Glutamatergic neuron (in vitro differentiated cells): ENCODE measurements at regions not wholly inside any gene's neighbourhood (a gene's known extent, or its start where the extent isn't known, plus 50 kb on each side); places are given as distances from the start of the nearest gene placed in this dataset.

Experiments
- DNase-seq: peaks from one replicate; pipeline ENCODE4 v3.0.0; 2022
- H3K27ac Mint-ChIP-seq: one replicate; pipeline ENCODE4 v1.8.0; 2020; ENCODE audit warnings: mild to moderate bottlenecking, mixed read lengths, inconsistent platforms; ENCODE audit not compliant: unreplicated experiment
- H3K27me3 Mint-ChIP-seq: one replicate; pipeline ENCODE4 v1.8.0; 2020; ENCODE audit warnings: mild to moderate bottlenecking, moderate library complexity, mixed read lengths, inconsistent platforms; ENCODE audit not compliant: unreplicated experiment
- H3K36me3 Mint-ChIP-seq: one replicate; pipeline ENCODE4 v1.8.0; 2020; ENCODE audit warnings: mild to moderate bottlenecking, mixed read lengths, inconsistent platforms; ENCODE audit not compliant: unreplicated experiment
- H3K4me1 Mint-ChIP-seq: one replicate; pipeline ENCODE4 v1.8.0; 2020; ENCODE audit warnings: mild to moderate bottlenecking, low read depth, mixed read lengths, inconsistent platforms; ENCODE audit not compliant: unreplicated experiment
- H3K4me3 Mint-ChIP-seq: one replicate; pipeline ENCODE4 v1.8.0; 2020; ENCODE audit warnings: mild to moderate bottlenecking, mixed read lengths, inconsistent platforms; ENCODE audit not compliant: unreplicated experiment
- H3K9me3 Mint-ChIP-seq: one replicate; pipeline ENCODE4 v1.8.0; 2020; ENCODE audit warnings: mild to moderate bottlenecking, moderate library complexity, mixed read lengths, inconsistent platforms; ENCODE audit not compliant: unreplicated experiment
- TF ChIP-seq, protein P1 (sequence below): fragments of 200-600 bp; sonication (generic); IDR thresholded peaks from one replicate; pipeline ENCODE4 v1.5.0; 2021; ENCODE audit not compliant: partially characterized antibody, unreplicated experiment

DNA sequence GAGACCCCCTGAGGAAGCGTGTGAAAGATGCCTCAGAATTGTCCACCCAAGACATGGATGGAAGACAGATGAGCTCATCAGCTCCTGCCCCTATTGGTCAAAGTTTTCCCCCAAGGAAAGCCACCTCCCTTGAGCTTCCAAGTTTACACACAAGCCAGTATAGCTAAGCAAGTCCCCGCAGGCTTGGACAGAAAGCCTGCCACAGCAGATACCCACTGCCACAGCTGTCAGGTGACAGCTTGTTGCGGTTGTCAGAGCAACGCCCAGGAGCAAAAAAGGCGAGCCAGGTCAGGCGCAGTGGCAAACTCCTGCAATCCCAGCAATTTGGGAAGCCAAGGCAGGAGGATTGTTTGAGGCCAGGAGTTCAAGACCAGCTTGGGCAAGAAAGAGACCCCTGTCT lies 60.9 kb upstream of the IFNAR2 start:
- Mint-ChIP-seq H3K27me3 (peaks cover 6% of the 10 kb centered on the region), H3K36me3 (peaks cover 12% of the 10 kb centered on the region), H3K4me1 (peaks cover 24% of the 10 kb centered on the region), H3K4me3 (no peak overlapping the region), H3K9me3 (peaks cover 13% of the 10 kb centered on the region), H3K27ac (peak overlapping the region; percentile 60)
- TF ChIP-seq, protein P1, sequence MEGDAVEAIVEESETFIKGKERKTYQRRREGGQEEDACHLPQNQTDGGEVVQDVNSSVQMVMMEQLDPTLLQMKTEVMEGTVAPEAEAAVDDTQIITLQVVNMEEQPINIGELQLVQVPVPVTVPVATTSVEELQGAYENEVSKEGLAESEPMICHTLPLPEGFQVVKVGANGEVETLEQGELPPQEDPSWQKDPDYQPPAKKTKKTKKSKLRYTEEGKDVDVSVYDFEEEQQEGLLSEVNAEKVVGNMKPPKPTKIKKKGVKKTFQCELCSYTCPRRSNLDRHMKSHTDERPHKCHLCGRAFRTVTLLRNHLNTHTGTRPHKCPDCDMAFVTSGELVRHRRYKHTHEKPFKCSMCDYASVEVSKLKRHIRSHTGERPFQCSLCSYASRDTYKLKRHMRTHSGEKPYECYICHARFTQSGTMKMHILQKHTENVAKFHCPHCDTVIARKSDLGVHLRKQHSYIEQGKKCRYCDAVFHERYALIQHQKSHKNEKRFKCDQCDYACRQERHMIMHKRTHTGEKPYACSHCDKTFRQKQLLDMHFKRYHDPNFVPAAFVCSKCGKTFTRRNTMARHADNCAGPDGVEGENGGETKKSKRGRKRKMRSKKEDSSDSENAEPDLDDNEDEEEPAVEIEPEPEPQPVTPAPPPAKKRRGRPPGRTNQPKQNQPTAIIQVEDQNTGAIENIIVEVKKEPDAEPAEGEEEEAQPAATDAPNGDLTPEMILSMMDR: no peak
- no peak for DNase-seq

DNA sequence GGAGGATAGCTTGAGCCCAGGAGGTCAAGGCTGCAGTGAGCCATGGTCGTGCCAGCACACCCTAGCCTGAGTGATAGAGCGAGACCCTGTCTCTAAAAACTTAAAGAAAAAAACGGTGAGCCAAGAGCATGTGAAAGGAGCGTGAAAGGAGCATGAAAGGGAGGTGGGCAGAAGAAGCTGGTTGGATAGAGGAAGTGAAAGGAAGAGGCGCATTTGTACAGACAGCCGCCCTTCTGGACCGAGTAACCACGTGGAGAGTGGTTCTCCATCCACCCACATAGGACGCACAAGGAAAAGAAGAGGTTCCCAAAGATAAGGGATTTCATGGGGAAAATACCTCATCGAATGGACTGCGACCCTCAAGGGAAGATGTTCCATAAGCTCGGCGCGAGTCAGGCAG lies 60.4 kb upstream of the IFNAR2 start:
- TF ChIP-seq, protein P1: no peak
- no peak overlapping the region for H3K4me3 Mint-ChIP-seq
- H3K4me1 Mint-ChIP-seq: peaks cover 24% of the 10 kb centered on the region
- H3K36me3 Mint-ChIP-seq: peaks cover 12% of the 10 kb centered on the region
- no peak for DNase-seq
- no peak overlapping the region for H3K27ac Mint-ChIP-seq
- H3K27me3 Mint-ChIP-seq: peaks cover 6% of the 10 kb centered on the region
- H3K9me3 Mint-ChIP-seq: peaks cover 13% of the 10 kb centered on the region

DNA sequence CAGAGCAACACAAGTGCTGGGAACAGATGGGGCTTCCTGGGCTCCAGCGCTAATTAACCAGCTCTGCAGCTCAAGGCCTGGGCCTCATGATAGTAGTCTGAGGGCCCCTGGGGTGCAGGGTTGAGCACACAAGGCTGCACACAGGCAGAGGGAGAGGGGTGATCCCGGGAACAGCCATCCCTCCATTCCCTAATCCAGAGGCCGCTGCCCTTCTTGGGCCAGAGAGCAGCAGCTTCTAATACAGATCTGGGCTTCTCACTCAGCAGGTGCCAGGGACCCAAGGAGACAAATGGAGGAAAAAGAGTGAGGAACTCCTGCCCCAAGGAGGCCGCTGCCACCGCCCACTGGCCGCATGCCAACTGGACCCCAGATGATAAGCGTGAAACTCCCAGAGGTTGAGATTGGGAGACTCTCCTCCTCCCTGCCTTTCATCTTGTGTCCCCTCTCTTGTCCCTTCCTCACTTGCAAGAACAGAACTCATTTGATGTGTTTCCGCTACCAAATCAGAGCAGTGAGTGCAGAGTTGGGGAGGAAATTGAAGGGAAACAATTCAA lies 58.0 kb upstream of the IFNAR2 start:
- Mint-ChIP-seq H3K9me3 (peaks cover 12% of the 10 kb centered on the region), H3K27ac (peak overlapping the region; percentile 77), H3K4me3 (no peak overlapping the region), H3K27me3 (peaks cover 10% of the 10 kb centered on the region), H3K36me3 (peaks cover 12% of the 10 kb centered on the region), H3K4me1 (peaks cover 27% of the 10 kb centered on the region)
- TF ChIP-seq, protein P1: no peak
- peak; percentile 55 for DNase-seq

DNA sequence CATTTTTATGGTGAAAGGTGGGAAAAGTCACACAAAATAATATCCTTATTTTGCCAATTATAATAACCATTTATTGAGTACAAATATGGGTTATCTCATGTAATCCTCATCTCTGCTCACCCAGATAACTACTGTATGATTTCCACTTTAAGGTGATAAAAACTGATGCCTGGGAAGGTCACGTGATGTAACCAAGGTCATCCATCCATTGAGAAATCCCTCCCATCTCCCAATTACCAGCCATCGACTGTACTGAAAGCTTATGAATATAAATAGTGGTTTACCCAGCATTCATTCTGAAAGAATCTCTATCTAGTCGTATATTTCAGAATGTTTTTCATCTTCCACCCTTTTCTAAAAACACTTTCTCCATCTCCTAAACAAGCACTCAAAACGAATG lies 55.0 kb upstream of the IFNAR2 start:
- Mint-ChIP-seq H3K9me3 (peaks cover 6% of the 10 kb centered on the region), H3K36me3 (peaks cover 5% of the 10 kb centered on the region), H3K27me3 (peaks cover 10% of the 10 kb centered on the region), H3K4me3 (no peak overlapping the region), H3K4me1 (peaks cover 20% of the 10 kb centered on the region), H3K27ac (no peak overlapping the region)
- no peak for DNase-seq
- TF ChIP-seq, protein P1: no peak
